ENCODE measurements at regions not wholly inside any gene's neighbourhood (a gene's known extent, or its start where the extent isn't known, plus 50 kb on each side); places are given as distances from the start of the nearest gene placed in this dataset.

- peaks cover 20% of the 10 kb centered on the region for H3K4me1 ChIP-seq (ENCODE audit: low read length)
- no peak overlapping the region for H3K4me3 ChIP-seq (ENCODE audit: low read length)
These were observed 287.1 kb downstream of the SOX9 start for GRCh38 chr17:72407931-72408330.

GRCh38 chr17:72408641-72409040, 287.8 kb downstream of the SOX9 start:
- Histone ChIP-seq H3K27ac (ENCODE audit: low read length) (no peak overlapping the region), H3K4me2 (ENCODE audit: low read depth, low read length) (no peak overlapping the region), H3K4me3 (ENCODE audit: low read length) (no peak overlapping the region), H2AFZ (ENCODE audit: low read length) (no peak overlapping the region), H3K4me1 (ENCODE audit: low read length) (peaks cover 20% of the 10 kb centered on the region), H3K9ac (ENCODE audit: low read length) (no peak overlapping the region), H3K9me3 (replicated peaks; ENCODE audit: insufficient read depth, low read length) (no peaks in the 10 kb centered on the region), H3K36me3 (replicated peaks; ENCODE audit: insufficient read depth, low read length) (no peaks in the 10 kb centered on the region; the same call in 1 of the 2 replicates), H3K9me2 (replicated peaks; ENCODE audit: insufficient read depth, low read length) (no peaks in the 10 kb centered on the region), H3K27me3 (replicated peaks; ENCODE audit: insufficient read depth, low read length) (no peaks in the 10 kb centered on the region), H3F3A (ENCODE audit: insufficient read depth, low read length) (peaks cover 7% of the 10 kb centered on the region; the same call in 1 of the 2 replicates), H4K20me1 (ENCODE audit: insufficient read depth, low read length) (no peaks in the 10 kb centered on the region), H3K79me2 (ENCODE audit: low read length) (peaks cover 82% of the 10 kb centered on the region)
- no peak for TF ChIP-seq EZH2phosphoT487 (IDR thresholded peaks at IDR 0.05; ENCODE audit: low read length)
- DNase-seq = no peak

More at GRCh38 chr17:72407931-72408330, 287.1 kb downstream of the SOX9 start:
- TF ChIP-seq EZH2 (optimal IDR thresholded peaks at IDR 0.05; ENCODE audit: low read depth, low read length) (no peak), EZH2phosphoT487 (IDR thresholded peaks at IDR 0.05; ENCODE audit: low read length) (no peak)
- TF ChIP-seq, protein P1, sequence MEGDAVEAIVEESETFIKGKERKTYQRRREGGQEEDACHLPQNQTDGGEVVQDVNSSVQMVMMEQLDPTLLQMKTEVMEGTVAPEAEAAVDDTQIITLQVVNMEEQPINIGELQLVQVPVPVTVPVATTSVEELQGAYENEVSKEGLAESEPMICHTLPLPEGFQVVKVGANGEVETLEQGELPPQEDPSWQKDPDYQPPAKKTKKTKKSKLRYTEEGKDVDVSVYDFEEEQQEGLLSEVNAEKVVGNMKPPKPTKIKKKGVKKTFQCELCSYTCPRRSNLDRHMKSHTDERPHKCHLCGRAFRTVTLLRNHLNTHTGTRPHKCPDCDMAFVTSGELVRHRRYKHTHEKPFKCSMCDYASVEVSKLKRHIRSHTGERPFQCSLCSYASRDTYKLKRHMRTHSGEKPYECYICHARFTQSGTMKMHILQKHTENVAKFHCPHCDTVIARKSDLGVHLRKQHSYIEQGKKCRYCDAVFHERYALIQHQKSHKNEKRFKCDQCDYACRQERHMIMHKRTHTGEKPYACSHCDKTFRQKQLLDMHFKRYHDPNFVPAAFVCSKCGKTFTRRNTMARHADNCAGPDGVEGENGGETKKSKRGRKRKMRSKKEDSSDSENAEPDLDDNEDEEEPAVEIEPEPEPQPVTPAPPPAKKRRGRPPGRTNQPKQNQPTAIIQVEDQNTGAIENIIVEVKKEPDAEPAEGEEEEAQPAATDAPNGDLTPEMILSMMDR (IDR thresholded peaks at IDR 0.05; ENCODE audit: low read length) = no peak
- Histone ChIP-seq H3K79me2 (ENCODE audit: low read length) (peaks cover 80% of the 10 kb centered on the region), H2AFZ (ENCODE audit: low read length) (no peak overlapping the region), H3F3A (ENCODE audit: insufficient read depth, low read length) (peaks cover 7% of the 10 kb centered on the region; the same call in 1 of the 2 replicates), H3K9me3 (replicated peaks; ENCODE audit: insufficient read depth, low read length) (no peaks in the 10 kb centered on the region), H4K20me1 (ENCODE audit: insufficient read depth, low read length) (no peaks in the 10 kb centered on the region), H3K9me2 (replicated peaks; ENCODE audit: insufficient read depth, low read length) (no peaks in the 10 kb centered on the region), H3K36me3 (replicated peaks; ENCODE audit: insufficient read depth, low read length) (peaks cover 4% of the 10 kb centered on the region; the same call in 1 of the 2 replicates), H3K27me3 (replicated peaks; ENCODE audit: insufficient read depth, low read length) (no peaks in the 10 kb centered on the region), H3K4me2 (ENCODE audit: low read depth, low read length) (peak overlapping the region; percentile 30; the same call in 1 of the 2 replicates), H3K9ac (ENCODE audit: low read length) (peak overlapping the region; percentile 31; the same call in 1 of the 2 replicates), H3K27ac (ENCODE audit: low read length) (peak overlapping the region; percentile 52; the same call in 1 of the 2 replicates)
- no peak for DNase-seq

- no peaks in the 10 kb centered on the region for H3K27me3 ChIP-seq (replicated peaks; ENCODE audit: insufficient read depth, low read length)
- no peaks in the 10 kb centered on the region for H3K36me3 ChIP-seq (replicated peaks; ENCODE audit: insufficient read depth, low read length)
- peaks cover 20% of the 10 kb centered on the region for H3K4me1 ChIP-seq (ENCODE audit: low read length)
- no peak overlapping the region for H2AFZ ChIP-seq (ENCODE audit: low read length)
- DNase-seq = no peak
- no peaks in the 10 kb centered on the region for H4K20me1 ChIP-seq (ENCODE audit: insufficient read depth, low read length)
- H3K9ac ChIP-seq (ENCODE audit: low read length) = no peak overlapping the region
- H3K79me2 ChIP-seq (ENCODE audit: low read length) = peaks cover 82% of the 10 kb centered on the region
- H3K9me3 ChIP-seq (replicated peaks; ENCODE audit: insufficient read depth, low read length) = no peaks in the 10 kb centered on the region
- no peak overlapping the region for H3K4me2 ChIP-seq (ENCODE audit: low read depth, low read length)
- no peak overlapping the region for H3K27ac ChIP-seq (ENCODE audit: low read length)
- H3F3A ChIP-seq (ENCODE audit: insufficient read depth, low read length) = peaks cover 7% of the 10 kb centered on the region; the same call in 1 of the 2 replicates
- TF ChIP-seq EZH2phosphoT487 (IDR thresholded peaks at IDR 0.05; ENCODE audit: low read length) = no peak
- TF ChIP-seq, protein P1 (IDR thresholded peaks at IDR 0.05; ENCODE audit: low read length) = no peak
- no peak for TF ChIP-seq EZH2 (optimal IDR thresholded peaks at IDR 0.05; ENCODE audit: low read depth, low read length)
- H3K4me3 ChIP-seq (ENCODE audit: low read length) = no peak overlapping the region
- no peaks in the 10 kb centered on the region for H3K9me2 ChIP-seq (replicated peaks; ENCODE audit: insufficient read depth, low read length)
These were observed 288.7 kb downstream of the SOX9 start for GRCh38 chr17:72409405-72410002.

GRCh38 chr17:72411124-72411563, 290.3 kb downstream of the SOX9 start:
- no peak overlapping the region for H3K4me3 ChIP-seq (ENCODE audit: low read length)
- H3K4me2 ChIP-seq (ENCODE audit: low read depth, low read length) = no peak overlapping the region
- DNase-seq = no peak
- no peak overlapping the region for H2AFZ ChIP-seq (ENCODE audit: low read length)
- no peak overlapping the region for H3K9ac ChIP-seq (ENCODE audit: low read length)
- H3K79me2 ChIP-seq (ENCODE audit: low read length) = peaks cover 81% of the 10 kb centered on the region
- H3K9me3 ChIP-seq (replicated peaks; ENCODE audit: insufficient read depth, low read length) = no peaks in the 10 kb centered on the region
- H3K36me3 ChIP-seq (replicated peaks; ENCODE audit: insufficient read depth, low read length) = no peaks in the 10 kb centered on the region
- H3K9me2 ChIP-seq (replicated peaks; ENCODE audit: insufficient read depth, low read length) = no peaks in the 10 kb centered on the region
- H3K27ac ChIP-seq (ENCODE audit: low read length) = no peak overlapping the region
- no peaks in the 10 kb centered on the region for H4K20me1 ChIP-seq (ENCODE audit: insufficient read depth, low read length)
- no peaks in the 10 kb centered on the region for H3K27me3 ChIP-seq (replicated peaks; ENCODE audit: insufficient read depth, low read length)
- H3K4me1 ChIP-seq (ENCODE audit: low read length) = peaks cover 20% of the 10 kb centered on the region
- no peak for TF ChIP-seq EZH2phosphoT487 (IDR thresholded peaks at IDR 0.05; ENCODE audit: low read length)
- TF ChIP-seq, protein P1 (IDR thresholded peaks at IDR 0.05; ENCODE audit: low read length) = no peak
- no peak for TF ChIP-seq EZH2 (optimal IDR thresholded peaks at IDR 0.05; ENCODE audit: low read depth, low read length)
- peaks cover 7% of the 10 kb centered on the region; the same call in 1 of the 2 replicates for H3F3A ChIP-seq (ENCODE audit: insufficient read depth, low read length)
